ENCODE measurements at regions not wholly inside any gene's neighbourhood (a gene's known extent, or its start where the extent isn't known, plus 50 kb on each side); places are given as distances from the start of the nearest gene placed in this dataset.

DNA sequence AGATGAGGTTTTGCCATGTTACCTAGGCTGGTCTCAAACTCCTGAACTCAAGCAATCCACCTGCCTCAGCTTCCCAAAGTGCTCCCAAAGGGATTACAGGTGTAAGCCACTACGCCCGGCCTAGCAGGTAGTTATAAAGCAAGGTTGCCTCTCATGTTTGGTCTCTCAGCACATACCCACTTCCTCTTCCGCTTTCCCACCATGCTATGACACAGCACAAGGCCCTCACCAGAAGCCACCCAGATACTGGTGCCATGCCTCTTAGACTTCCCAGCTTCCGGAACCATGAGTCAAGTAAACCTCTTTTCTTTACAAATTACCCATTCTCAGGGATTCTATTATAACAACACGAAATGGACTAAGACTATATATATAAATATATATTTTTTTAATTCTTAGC lies 143.6 kb downstream of the COPRS start:
- DNase-seq = no peak
- H3K36me3 Mint-ChIP-seq (ENCODE audit: low read depth) = no peaks in the 10 kb centered on the region
- H3K27ac Mint-ChIP-seq = no peak overlapping the region
- intact Hi-C loops (cut with micrococcal nuclease) = no loop called here
- no peaks in the 10 kb centered on the region for H3K4me1 Mint-ChIP-seq
- H3K27me3 Mint-ChIP-seq = peaks cover 12% of the 10 kb centered on the region
- H3K9me3 Mint-ChIP-seq = no peaks in the 10 kb centered on the region
- H3K4me3 Mint-ChIP-seq = no peak overlapping the region

GRCh38 chr17:31704483-31704882 lies 154.6 kb downstream of the COPRS start:
- no peak for DNase-seq
- Mint-ChIP-seq H3K4me3 (no peak overlapping the region), H3K27me3 (peaks cover 11% of the 10 kb centered on the region), H3K9me3 (no peaks in the 10 kb centered on the region), H3K36me3 (ENCODE audit: low read depth) (no peaks in the 10 kb centered on the region), H3K27ac (no peak overlapping the region), H3K4me1 (no peaks in the 10 kb centered on the region)
- intact Hi-C loops (cut with micrococcal nuclease) = no loop called here

DNA sequence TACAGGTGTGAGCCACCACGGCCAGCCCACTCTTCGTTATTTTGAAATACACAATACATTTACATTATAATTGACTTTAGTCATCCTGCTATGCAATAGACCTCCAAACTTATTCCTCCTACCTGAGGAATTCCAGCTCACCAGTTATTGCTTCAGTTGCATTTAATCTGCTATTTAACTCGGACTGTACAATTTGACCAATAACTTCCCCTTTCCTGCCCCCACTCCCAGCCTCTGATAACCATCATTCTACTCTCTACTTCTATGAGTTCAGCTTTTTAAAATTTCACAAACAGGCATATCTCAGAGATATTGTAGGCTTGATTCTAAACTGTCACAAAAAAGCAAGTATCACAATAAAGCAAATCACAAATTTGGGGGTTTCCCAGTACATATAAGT lies 157.0 kb downstream of the COPRS start:
- no peak for DNase-seq
- no peaks in the 10 kb centered on the region for H3K4me1 Mint-ChIP-seq
- H3K9me3 Mint-ChIP-seq = no peaks in the 10 kb centered on the region
- H3K27ac Mint-ChIP-seq = no peak overlapping the region
- no peak overlapping the region for H3K4me3 Mint-ChIP-seq
- H3K36me3 Mint-ChIP-seq (ENCODE audit: low read depth) = no peaks in the 10 kb centered on the region
- intact Hi-C loops (cut with micrococcal nuclease) = no loop called here
- H3K27me3 Mint-ChIP-seq = peaks cover 10% of the 10 kb centered on the region

DNA sequence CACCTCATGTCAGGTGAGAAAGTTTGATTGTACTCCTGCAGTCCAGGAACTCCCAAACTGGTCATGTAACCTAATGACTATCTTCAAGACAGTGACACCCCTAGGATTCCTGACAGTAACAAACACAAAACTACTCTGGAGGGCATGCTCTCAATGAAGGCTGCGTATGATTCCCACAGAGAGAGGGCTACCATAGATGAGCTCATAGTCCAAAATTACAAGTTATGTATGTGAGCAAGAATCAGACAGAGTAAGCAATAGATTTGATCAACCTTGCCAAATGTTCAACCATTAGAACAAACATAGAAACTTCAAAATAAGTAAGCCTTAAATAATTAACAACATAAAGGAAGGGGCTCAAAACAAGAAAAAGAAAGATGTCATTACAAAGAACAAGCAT lies 158.1 kb downstream of the COPRS start:
- Mint-ChIP-seq H3K27ac (no peak overlapping the region), H3K4me1 (no peaks in the 10 kb centered on the region), H3K27me3 (peaks cover 7% of the 10 kb centered on the region), H3K9me3 (no peaks in the 10 kb centered on the region), H3K36me3 (ENCODE audit: low read depth) (no peaks in the 10 kb centered on the region), H3K4me3 (no peak overlapping the region)
- intact Hi-C loops (cut with micrococcal nuclease) = no loop called here
- no peak for DNase-seq

DNA sequence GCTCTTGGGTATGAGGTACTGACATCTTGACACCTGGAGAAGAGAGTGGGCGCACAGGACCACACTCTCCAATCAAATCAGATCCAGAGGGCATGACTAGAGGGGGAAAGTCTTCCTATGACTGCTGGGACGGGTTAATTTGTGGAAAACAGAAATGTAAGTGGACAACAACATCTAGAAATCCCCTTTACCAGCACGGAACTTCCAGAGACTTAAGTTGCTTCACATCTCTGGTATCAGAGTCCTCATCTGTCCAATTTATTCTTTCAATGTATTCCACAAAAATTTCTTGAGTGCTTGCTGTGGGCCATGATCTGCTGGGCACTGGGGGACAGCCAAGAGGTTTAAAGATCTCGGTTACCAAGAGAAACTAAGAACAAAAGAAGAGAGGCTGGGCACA lies 159.2 kb downstream of the COPRS start:
- H3K27ac Mint-ChIP-seq = no peak overlapping the region
- H3K4me3 Mint-ChIP-seq = no peak overlapping the region
- no peak for DNase-seq
- peaks cover 7% of the 10 kb centered on the region for H3K27me3 Mint-ChIP-seq
- no peaks in the 10 kb centered on the region for H3K36me3 Mint-ChIP-seq (ENCODE audit: low read depth)
- intact Hi-C loops (cut with micrococcal nuclease) = no loop called here
- H3K9me3 Mint-ChIP-seq = no peaks in the 10 kb centered on the region
- H3K4me1 Mint-ChIP-seq = no peaks in the 10 kb centered on the region

DNA sequence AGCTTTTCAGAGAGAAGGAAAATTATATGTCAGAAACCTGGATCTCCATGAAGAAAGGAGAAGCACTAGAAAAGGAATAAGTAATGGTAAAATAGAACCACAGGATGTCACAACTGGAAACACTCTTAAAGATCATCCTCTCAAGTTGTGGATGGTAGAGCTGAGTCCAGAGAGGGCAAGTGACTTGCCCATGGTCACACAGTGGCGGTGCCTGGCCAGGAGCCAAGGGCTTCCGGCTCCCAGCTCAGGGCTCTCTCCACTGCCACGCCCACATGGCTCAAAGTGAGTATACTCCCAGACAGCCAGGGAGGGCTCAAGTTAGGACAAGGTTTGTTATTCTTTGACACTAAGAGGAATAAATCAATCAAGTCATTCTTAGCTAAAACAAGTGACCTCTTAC lies 159.8 kb downstream of the COPRS start:
- Mint-ChIP-seq H3K9me3 (no peaks in the 10 kb centered on the region), H3K27ac (no peak overlapping the region), H3K4me3 (no peak overlapping the region), H3K27me3 (peaks cover 7% of the 10 kb centered on the region), H3K36me3 (ENCODE audit: low read depth) (no peaks in the 10 kb centered on the region), H3K4me1 (no peaks in the 10 kb centered on the region)
- intact Hi-C loops (cut with micrococcal nuclease) = no loop called here
- no peak for DNase-seq

DNA sequence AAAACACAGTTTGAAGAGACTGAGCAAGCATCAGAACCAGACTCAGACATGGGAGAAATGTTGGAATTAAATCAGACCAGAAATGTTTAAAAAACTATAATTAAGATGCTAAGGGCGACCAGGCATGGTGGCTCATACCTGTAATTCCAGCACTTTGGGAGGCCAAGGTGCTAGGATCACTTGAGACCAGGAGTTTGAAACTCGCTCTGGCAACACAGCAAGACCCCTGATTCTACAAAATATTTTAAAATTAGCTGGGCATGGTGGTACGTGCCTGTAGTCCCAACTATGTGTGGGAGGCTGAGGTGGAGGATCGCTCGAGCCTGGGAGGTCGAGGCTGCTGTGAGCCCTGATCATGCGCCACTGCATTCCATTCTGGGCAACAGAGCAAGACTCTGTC lies 160.3 kb downstream of the COPRS start:
- Mint-ChIP-seq H3K36me3 (ENCODE audit: low read depth) (no peaks in the 10 kb centered on the region), H3K9me3 (no peaks in the 10 kb centered on the region), H3K4me3 (no peak overlapping the region), H3K27ac (no peak overlapping the region), H3K4me1 (no peaks in the 10 kb centered on the region), H3K27me3 (peaks cover 7% of the 10 kb centered on the region)
- no peak for DNase-seq
- intact Hi-C loops (cut with micrococcal nuclease) = no loop called here

DNA sequence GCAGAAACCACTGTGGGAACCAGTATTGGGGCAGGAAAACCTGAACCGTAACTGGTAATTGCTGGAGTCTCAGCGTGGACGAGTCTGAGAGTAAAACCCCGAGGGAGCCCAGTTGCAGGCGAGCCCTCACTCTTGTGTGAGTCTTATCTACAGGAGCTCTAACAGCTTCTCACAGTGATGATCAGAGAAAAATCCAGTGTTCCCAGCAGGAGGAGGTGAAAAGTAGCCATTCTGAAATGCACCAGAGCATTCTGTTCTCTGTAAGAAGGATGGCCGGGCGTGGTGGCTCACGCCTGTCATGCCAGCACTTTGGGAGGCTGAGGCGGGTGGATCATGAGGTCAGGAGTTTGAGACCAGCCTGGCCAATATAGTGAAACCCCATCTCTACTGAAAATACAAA lies 161.2 kb downstream of the COPRS start:
- H3K27ac Mint-ChIP-seq = no peak overlapping the region
- intact Hi-C loops (cut with micrococcal nuclease) = no loop called here

DNA sequence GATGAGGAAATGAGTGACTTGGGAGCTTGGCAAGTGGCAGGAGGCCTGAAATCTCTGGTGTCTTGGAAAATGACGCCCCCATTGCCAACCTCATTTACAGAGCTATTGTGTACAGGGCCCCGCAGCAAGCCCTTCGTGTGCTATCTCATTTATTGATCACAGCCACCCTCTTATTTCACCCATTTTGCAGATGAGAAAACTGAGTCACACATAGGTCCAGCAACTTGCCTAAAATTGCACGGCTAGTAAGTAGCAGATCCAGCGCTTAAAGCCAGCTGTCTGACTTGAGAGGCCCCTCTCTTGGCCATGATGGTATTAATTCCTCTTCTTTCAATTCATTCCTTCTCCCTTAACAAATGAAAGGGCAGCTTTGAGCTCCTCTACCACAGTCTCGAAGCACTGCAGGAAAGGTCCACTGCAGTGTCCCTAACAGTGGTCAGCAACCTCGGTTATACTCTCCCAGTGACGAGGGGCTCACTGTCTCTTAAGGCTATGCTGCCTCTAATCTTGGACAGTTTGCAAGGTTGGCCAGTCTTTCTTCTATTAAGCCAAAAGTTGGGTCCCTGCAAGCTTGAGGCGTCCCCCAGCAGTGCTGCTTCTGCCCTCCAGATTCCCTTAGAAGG lies 162.2 kb downstream of the COPRS start:
- intact Hi-C loops (cut with micrococcal nuclease) = no loop called here
- H3K27ac Mint-ChIP-seq = no peak overlapping the region
- no peak overlapping the region for H3K4me3 Mint-ChIP-seq

More for the DNA sequence above, 161.2 kb downstream of the COPRS start:
- Mint-ChIP-seq H3K36me3 (ENCODE audit: low read depth) (no peaks in the 10 kb centered on the region), H3K4me3 (no peak overlapping the region), H3K9me3 (no peaks in the 10 kb centered on the region), H3K27me3 (peaks cover 7% of the 10 kb centered on the region), H3K4me1 (no peaks in the 10 kb centered on the region)
- no peak for DNase-seq

GRCh38 chr17:31696184-31696602 lies 162.9 kb downstream of the COPRS start:
- DNase-seq = no peak
- Mint-ChIP-seq H3K4me3 (no peak overlapping the region), H3K27me3 (peaks cover 6% of the 10 kb centered on the region), H3K36me3 (ENCODE audit: low read depth) (no peaks in the 10 kb centered on the region), H3K9me3 (no peaks in the 10 kb centered on the region), H3K4me1 (no peaks in the 10 kb centered on the region), H3K27ac (no peak overlapping the region)
- intact Hi-C loops (cut with micrococcal nuclease) = no loop called here

More for the DNA sequence above, 162.2 kb downstream of the COPRS start:
- no peak for DNase-seq
- H3K9me3 Mint-ChIP-seq = no peaks in the 10 kb centered on the region
- H3K36me3 Mint-ChIP-seq (ENCODE audit: low read depth) = no peaks in the 10 kb centered on the region
- H3K4me1 Mint-ChIP-seq = no peaks in the 10 kb centered on the region
- H3K27me3 Mint-ChIP-seq = peaks cover 7% of the 10 kb centered on the region

- Mint-ChIP-seq H3K4me1 (no peaks in the 10 kb centered on the region), H3K27me3 (peaks cover 1% of the 10 kb centered on the region), H3K36me3 (ENCODE audit: low read depth) (no peaks in the 10 kb centered on the region), H3K9me3 (no peaks in the 10 kb centered on the region), H3K27ac (no peak overlapping the region), H3K4me3 (no peak overlapping the region)
- DNase-seq = no peak
- intact Hi-C loops (cut with micrococcal nuclease) = no loop called here
Measured at GRCh38 chr17:31695456-31696090, 163.5 kb downstream of the COPRS start.

GRCh38 chr17:31693433-31694220 lies 165.4 kb downstream of the COPRS start:
- DNase-seq = no peak
- no peak overlapping the region for H3K27ac Mint-ChIP-seq
- H3K9me3 Mint-ChIP-seq = no peaks in the 10 kb centered on the region
- intact Hi-C loops (cut with micrococcal nuclease) = no loop called here
- H3K4me1 Mint-ChIP-seq = no peaks in the 10 kb centered on the region
- H3K36me3 Mint-ChIP-seq (ENCODE audit: low read depth) = no peaks in the 10 kb centered on the region
- H3K27me3 Mint-ChIP-seq = no peaks in the 10 kb centered on the region
- no peak overlapping the region for H3K4me3 Mint-ChIP-seq

DNA sequence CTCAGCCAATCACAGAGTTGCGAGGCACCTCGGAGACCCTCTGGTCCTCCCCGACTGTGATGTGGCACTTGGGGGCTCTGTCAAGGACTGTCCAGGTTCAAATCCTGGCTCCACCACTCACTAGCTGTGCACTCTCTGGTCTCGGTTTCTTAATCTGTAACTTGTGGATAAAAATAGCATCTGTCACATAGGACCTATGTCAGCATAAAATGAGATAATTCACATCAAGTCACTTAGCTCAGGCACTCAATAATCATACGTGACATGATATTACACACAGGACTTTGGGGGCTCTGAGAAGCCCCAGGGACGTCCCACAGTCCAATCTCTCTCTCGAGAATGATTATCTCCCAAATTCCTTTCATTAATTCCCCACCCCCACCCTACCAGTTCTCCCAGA lies 166.4 kb downstream of the COPRS start:
- Mint-ChIP-seq H3K36me3 (ENCODE audit: low read depth) (no peaks in the 10 kb centered on the region), H3K4me3 (no peak overlapping the region), H3K4me1 (no peaks in the 10 kb centered on the region), H3K9me3 (no peaks in the 10 kb centered on the region), H3K27ac (no peak overlapping the region), H3K27me3 (no peaks in the 10 kb centered on the region)
- DNase-seq = no peak
- intact Hi-C loops (cut with micrococcal nuclease) = no loop called here

- no peaks in the 10 kb centered on the region for H3K36me3 Mint-ChIP-seq (ENCODE audit: low read depth)
- no peaks in the 10 kb centered on the region for H3K27me3 Mint-ChIP-seq
- intact Hi-C loops (cut with micrococcal nuclease) = no loop called here
Measured at GRCh38 chr17:31692027-31692426, 167.0 kb downstream of the COPRS start.

More at GRCh38 chr17:31692027-31692426, 167.0 kb downstream of the COPRS start:
- no peaks in the 10 kb centered on the region for H3K4me1 Mint-ChIP-seq
- H3K9me3 Mint-ChIP-seq = no peaks in the 10 kb centered on the region
- no peak overlapping the region for H3K4me3 Mint-ChIP-seq
- no peak for DNase-seq
- H3K27ac Mint-ChIP-seq = no peak overlapping the region

Measured in activated CD4-positive, alpha-beta T cell treated with anti-CD3 and anti-CD28 coated beads, Interleukin-2, amount 10 ng/mL, durations not matched to agents 24 days and 14 days (primary cell).